ENCODE measurements at regions not wholly inside any gene's neighbourhood (a gene's known extent, or its start where the extent isn't known, plus 50 kb on each side); places are given as distances from the start of the nearest gene placed in this dataset.

GRCh38 chr10:31605861-31606525 lies 287.0 kb downstream of the ZEB1 start:
- TF ChIP-seq CTCF (IDR thresholded peaks at IDR 0.05) (no peak), POLR2A (IDR thresholded peaks at IDR 0.05; ENCODE audit: low read length) (no peak)
